Kidney (tissue), 13 donors: ENCODE measurements at regions not wholly inside any gene's neighbourhood (a gene's known extent, or its start where the extent isn't known, plus 50 kb on each side); places are given as distances from the start of the nearest gene placed in this dataset.

Experiments
- DNase-seq, 5 donors: peaks; one replicate each; pipeline ENCODE4 v3.0.0-alpha.2; 2013 to 2020
- FAIRE-seq: peaks from 2 replicates; lab custom pipeline; 2012; peaks lifted over from hg19 to GRCh38; lab: Jason Lieb, UNC
- H3K27ac ChIP-seq, 2 donors: one replicate each; pipeline ENCODE4 v1.7.0; 2013; ENCODE audit warnings: low read depth in 2 of 2, low read length in 2 of 2, inconsistent platforms in 1 of 2
- H3K27me3 ChIP-seq: one replicate; pipeline ENCODE4 v1.7.1; 2013; ENCODE audit warnings: low read length, inconsistent platforms; ENCODE audit not compliant: control insufficient read depth, insufficient read depth
- H3K36me3 ChIP-seq, 3 donors: one replicate each; pipeline versions ENCODE4 v1.7.0 to v1.7.1; 2013; ENCODE audit warnings: low read length in 3 of 3, control low read depth in 1 of 3, inconsistent platforms in 1 of 3; ENCODE audit not compliant: insufficient read depth in 3 of 3, control insufficient read depth in 2 of 3
- H3K4me1 ChIP-seq, 3 donors: one replicate each; pipeline versions ENCODE4 v1.7.0 to v1.7.1; 2013; ENCODE audit warnings: low read length in 3 of 3, inconsistent platforms in 1 of 3, low read depth in 1 of 3; ENCODE audit not compliant: control insufficient read depth in 2 of 3, insufficient read depth in 2 of 3
- H3K4me3 ChIP-seq, 3 donors: one replicate each; pipeline versions ENCODE4 v1.7.0 to v1.8.1; 2013; ENCODE audit warnings: low read length in 3 of 3, control low read depth in 1 of 3, inconsistent platforms in 1 of 3
- H3K9ac ChIP-seq, 3 donors: one replicate each; pipeline versions ENCODE4 v1.7.0 to v1.7.1; 2013; ENCODE audit warnings: low read length in 3 of 3, control low read depth in 1 of 3, inconsistent platforms in 1 of 3
- H3K9me3 ChIP-seq, 3 donors: one replicate each; pipeline versions ENCODE4 v1.7.0 to v1.7.1; 2013; ENCODE audit warnings: low read length in 3 of 3, control low read depth in 1 of 3, inconsistent platforms in 1 of 3; ENCODE audit not compliant: control insufficient read depth in 2 of 3, insufficient read depth in 1 of 3
- intact Hi-C: fragments of 100-400 bp; cut with DNase I; formaldehyde crosslinking; loops from one replicate; pipeline ENCODE4 v1.11.1; 2022
- TF ChIP-seq, protein P1 (sequence below): IDR thresholded peaks from 3 replicates; pipeline ENCODE4 v1.5.1; 2012; ENCODE audit warnings: mild to moderate bottlenecking, moderate library complexity, borderline replicate concordance; ENCODE audit not compliant: insufficient read depth; ENCODE audit errors: extremely low read depth
- donor health status: control.
- donor health status: control.
- donor health status: control.
- donor health status: control.
- donor health status: control.
- donor health status: DM: yes; HTN: yes; CAD: no.
- donor health status: Normal renal cell carcinoma (clear cell type).

DNA sequence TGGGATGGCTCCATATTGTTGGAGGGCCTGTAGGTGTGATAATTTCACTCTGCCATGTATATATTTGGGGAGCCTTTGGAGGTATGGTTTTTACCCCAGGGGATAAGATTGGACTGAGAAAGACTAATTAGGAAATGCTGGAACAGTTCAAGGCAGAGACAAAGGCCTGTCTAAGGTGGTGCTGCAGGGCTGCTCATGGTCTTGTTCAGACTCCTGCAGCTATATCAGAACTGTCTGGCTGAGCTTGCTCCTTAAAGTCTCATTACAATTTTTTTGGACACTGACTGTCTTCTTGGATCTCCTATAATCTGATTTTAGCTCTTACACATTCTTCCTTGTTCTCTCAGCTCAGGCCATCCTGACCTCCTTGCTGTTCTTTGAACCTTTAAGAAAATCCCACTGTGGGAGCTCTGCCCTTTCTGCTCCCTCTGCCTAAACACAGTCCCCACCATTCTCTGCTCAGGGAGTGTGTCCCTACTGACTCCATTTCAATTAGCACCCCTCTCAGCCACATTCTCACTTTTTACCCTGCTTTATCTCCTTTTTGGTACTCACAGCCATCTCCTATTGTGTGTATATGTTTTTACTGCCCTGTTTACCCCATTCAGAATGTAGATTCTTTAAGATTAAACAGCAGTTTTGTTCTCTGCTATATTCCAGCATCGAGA is 468.7 kb upstream of the FANCL start:
- DNase-seq = no peak
- TF ChIP-seq, protein P1, sequence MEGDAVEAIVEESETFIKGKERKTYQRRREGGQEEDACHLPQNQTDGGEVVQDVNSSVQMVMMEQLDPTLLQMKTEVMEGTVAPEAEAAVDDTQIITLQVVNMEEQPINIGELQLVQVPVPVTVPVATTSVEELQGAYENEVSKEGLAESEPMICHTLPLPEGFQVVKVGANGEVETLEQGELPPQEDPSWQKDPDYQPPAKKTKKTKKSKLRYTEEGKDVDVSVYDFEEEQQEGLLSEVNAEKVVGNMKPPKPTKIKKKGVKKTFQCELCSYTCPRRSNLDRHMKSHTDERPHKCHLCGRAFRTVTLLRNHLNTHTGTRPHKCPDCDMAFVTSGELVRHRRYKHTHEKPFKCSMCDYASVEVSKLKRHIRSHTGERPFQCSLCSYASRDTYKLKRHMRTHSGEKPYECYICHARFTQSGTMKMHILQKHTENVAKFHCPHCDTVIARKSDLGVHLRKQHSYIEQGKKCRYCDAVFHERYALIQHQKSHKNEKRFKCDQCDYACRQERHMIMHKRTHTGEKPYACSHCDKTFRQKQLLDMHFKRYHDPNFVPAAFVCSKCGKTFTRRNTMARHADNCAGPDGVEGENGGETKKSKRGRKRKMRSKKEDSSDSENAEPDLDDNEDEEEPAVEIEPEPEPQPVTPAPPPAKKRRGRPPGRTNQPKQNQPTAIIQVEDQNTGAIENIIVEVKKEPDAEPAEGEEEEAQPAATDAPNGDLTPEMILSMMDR = no peak
- Histone ChIP-seq H3K9me3 (no peaks in the 10 kb centered on the region), H3K36me3 (no peaks in the 10 kb centered on the region), H3K4me3 (no peak overlapping the region), H3K27me3 (no peaks in the 10 kb centered on the region), H3K4me1 (no peaks in the 10 kb centered on the region), H3K27ac (no peak overlapping the region), H3K9ac (no peak overlapping the region)
- intact Hi-C loops = no loop called here
- no peak for FAIRE-seq

DNA sequence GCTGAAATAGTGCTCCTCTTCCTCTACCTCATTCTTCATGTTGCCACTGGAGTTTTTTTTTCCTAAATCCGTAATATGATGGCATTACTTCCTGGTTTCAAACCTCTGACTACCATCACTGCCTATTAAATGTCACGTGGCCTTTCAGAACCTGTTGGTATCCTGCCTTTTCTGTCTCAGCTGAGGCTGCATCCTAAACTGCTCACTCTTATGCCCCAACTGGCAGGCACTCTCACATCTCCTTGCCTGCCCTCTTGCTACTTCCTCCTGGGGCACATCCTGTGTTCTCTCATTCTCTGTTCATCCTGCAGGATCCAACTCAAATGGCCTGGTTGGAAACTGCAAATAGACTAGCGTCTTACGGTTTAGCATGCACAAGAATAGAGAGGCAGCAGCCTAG is 468.1 kb upstream of the FANCL start:
- FAIRE-seq (no peak), DNase-seq (no peak)
- H3K36me3 ChIP-seq = no peaks in the 10 kb centered on the region
- H3K27ac ChIP-seq = no peak overlapping the region
- no peak overlapping the region for H3K9ac ChIP-seq
- no peaks in the 10 kb centered on the region for H3K27me3 ChIP-seq
- no peaks in the 10 kb centered on the region for H3K4me1 ChIP-seq
- no peaks in the 10 kb centered on the region for H3K9me3 ChIP-seq
- no peak overlapping the region for H3K4me3 ChIP-seq
- intact Hi-C loops = no loop called here
- TF ChIP-seq, protein P1 = no peak

DNA sequence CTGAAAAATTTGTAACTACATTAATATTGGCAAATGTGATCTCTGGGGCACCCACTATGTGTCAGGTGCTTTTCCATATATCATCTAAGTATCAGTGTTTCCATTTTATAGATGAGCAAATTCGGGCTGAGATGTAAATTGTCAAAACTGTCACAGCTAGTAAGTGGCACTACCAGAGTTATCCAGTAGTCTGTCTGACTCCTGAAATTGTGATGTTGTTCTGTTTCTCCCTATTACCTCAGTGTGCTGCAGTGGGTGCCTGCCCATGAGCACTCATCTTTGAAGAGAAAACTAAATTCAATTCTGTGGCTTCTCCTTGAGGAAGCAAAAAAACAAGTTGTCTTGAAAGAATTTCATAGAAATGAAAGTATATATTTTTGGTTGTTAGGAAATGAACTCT is 467.4 kb upstream of the FANCL start:
- intact Hi-C loops = no loop called here
- Histone ChIP-seq H3K36me3 (no peaks in the 10 kb centered on the region), H3K27me3 (no peaks in the 10 kb centered on the region), H3K4me1 (no peaks in the 10 kb centered on the region), H3K4me3 (no peak overlapping the region), H3K27ac (no peak overlapping the region), H3K9me3 (no peaks in the 10 kb centered on the region), H3K9ac (no peak overlapping the region)
- TF ChIP-seq, protein P1 = no peak
- no peak for FAIRE-seq
- no peak for DNase-seq
